Left ventricle myocardium inferior (tissue), 1 donor: ENCODE measurements at regions not wholly inside any gene's neighbourhood (a gene's known extent, or its start where the extent isn't known, plus 50 kb on each side); places are given as distances from the start of the nearest gene placed in this dataset.

Experiments used
- DNase-seq: peaks from one replicate; pipeline ENCODE4 v3.0.0-alpha.2; 2020
- H3K27ac ChIP-seq: fragments of 200-600 bp; replicated peaks from 2 replicates; pipeline ENCODE4 v1.8.0; 2021
- H3K27me3 ChIP-seq: fragments of 200-600 bp; 2 replicates; pipeline ENCODE4 v1.8.0; 2021; ENCODE audit warnings: low read depth
- H3K36me3 ChIP-seq: fragments of 200-600 bp; 2 replicates; pipeline ENCODE4 v1.8.0; 2021
- H3K4me1 ChIP-seq: fragments of 200-600 bp; 2 replicates; pipeline ENCODE4 v1.8.0; 2021
- H3K4me3 ChIP-seq: fragments of 200-600 bp; 2 replicates; pipeline ENCODE4 v1.8.0; 2021; ENCODE audit warnings: mild to moderate bottlenecking, moderate library complexity
- H3K9me3 ChIP-seq: fragments of 200-600 bp; replicated peaks from 2 replicates; pipeline ENCODE4 v1.8.0; 2021
- CTCF ChIP-seq: fragments of 200-600 bp; IDR thresholded peaks from 2 replicates; pipeline ENCODE4 v1.8.0; 2021; ENCODE audit warnings: antibody characterized with exemption, mild to moderate bottlenecking, borderline replicate concordance
- intact Hi-C: fragments of 100-400 bp; cut with micrococcal nuclease; formaldehyde crosslinking; loops from one replicate; pipeline ENCODE4 v1.11.0; 2022
- donor health status: DM: no; HTN: yes; CAD: no; lungs with severe emphysema.

DNA sequence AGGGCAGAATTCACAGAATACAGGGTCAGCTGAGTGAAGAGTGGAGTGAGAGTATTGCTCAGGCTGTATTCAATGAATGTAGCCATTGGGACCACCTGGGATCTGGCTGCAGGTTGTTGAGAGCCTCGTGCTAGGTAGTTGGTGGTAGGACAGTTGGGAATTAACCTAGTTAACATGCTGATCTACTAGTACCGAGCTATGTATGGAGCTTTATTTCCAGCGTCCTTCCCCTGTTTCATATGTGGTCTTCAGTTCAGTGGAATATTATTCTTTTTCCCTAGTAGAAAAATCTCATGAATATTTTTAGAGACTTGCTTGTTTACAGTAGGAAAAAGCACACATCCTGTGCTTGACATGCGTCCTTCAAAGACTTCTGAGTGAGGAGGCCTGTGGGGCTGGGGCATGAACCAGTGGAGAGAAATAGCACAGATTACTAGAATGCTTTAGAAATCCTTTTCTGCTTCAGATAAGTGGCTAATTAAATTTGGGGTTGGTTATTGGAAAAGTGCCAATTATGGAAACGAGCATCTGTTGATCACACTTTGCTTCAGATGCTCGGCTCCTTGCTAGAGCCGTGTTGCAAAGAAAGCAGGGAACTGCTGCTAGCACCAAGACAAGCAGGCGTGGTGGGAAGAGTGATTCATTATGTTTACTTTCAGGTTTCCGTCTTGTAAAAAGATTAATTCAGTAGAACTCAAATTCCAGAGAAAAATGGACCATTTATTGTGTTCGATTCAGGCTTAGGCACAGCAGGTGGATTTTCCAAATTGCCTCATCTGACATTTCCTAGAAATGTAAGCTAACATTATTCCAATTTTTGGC is 53.6 kb downstream of the ARF6 start:
- intact Hi-C loops: no loop called here

DNA sequence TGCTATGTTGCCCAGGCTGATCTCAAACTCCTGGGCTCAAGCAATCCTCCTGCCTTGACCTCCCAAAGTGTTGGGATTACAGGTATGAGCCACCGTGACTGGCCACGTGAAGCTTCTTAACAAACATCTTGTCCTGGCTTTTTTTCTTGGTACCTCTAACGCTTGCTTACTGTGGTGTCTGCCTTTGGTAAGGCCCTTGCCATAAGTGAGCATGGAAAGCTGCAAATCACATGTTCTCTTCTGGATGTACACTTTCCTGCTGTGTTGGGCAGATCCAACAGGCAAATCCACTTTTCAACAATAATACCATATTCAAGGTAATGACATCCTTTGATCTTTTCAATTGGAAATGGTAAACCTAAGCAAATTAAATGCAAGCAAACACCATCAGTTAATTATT is 54.6 kb downstream of the ARF6 start:
- peaks cover 22% of the 10 kb centered on the region for H3K4me1 ChIP-seq
- no peaks in the 10 kb centered on the region for H3K9me3 ChIP-seq
- H3K27ac ChIP-seq: peak overlapping the region; percentile 71
- intact Hi-C loops: no loop called here
- H3K27me3 ChIP-seq: no peaks in the 10 kb centered on the region
- H3K4me3 ChIP-seq: no peak overlapping the region
- TF ChIP-seq CTCF: no peak
- no peak for DNase-seq
- no peaks in the 10 kb centered on the region for H3K36me3 ChIP-seq

More for the DNA sequence above, 53.6 kb downstream of the ARF6 start:
- Histone ChIP-seq H3K27me3 (no peaks in the 10 kb centered on the region), H3K4me3 (no peak overlapping the region), H3K36me3 (no peaks in the 10 kb centered on the region), H3K9me3 (no peaks in the 10 kb centered on the region), H3K27ac (peak overlapping the region; percentile 71), H3K4me1 (peaks cover 22% of the 10 kb centered on the region)
- no peak for TF ChIP-seq CTCF
- no peak for DNase-seq

GRCh38 chr14:49950275-49951228 is 57.7 kb downstream of the ARF6 start:
- Histone ChIP-seq H3K4me3 (no peak overlapping the region), H3K27me3 (no peaks in the 10 kb centered on the region), H3K27ac (no peak overlapping the region), H3K36me3 (no peaks in the 10 kb centered on the region), H3K4me1 (peaks cover 20% of the 10 kb centered on the region), H3K9me3 (no peaks in the 10 kb centered on the region)
- TF ChIP-seq CTCF: no peak
- DNase-seq: no peak
- intact Hi-C loops: no loop called here

GRCh38 chr14:49951229-49951607 is 58.3 kb downstream of the ARF6 start:
- Histone ChIP-seq H3K27me3 (no peaks in the 10 kb centered on the region), H3K9me3 (no peaks in the 10 kb centered on the region), H3K4me1 (peaks cover 13% of the 10 kb centered on the region), H3K36me3 (no peaks in the 10 kb centered on the region), H3K27ac (no peak overlapping the region), H3K4me3 (no peak overlapping the region)
- DNase-seq: no peak
- intact Hi-C loops: no loop called here
- TF ChIP-seq CTCF: no peak

DNA sequence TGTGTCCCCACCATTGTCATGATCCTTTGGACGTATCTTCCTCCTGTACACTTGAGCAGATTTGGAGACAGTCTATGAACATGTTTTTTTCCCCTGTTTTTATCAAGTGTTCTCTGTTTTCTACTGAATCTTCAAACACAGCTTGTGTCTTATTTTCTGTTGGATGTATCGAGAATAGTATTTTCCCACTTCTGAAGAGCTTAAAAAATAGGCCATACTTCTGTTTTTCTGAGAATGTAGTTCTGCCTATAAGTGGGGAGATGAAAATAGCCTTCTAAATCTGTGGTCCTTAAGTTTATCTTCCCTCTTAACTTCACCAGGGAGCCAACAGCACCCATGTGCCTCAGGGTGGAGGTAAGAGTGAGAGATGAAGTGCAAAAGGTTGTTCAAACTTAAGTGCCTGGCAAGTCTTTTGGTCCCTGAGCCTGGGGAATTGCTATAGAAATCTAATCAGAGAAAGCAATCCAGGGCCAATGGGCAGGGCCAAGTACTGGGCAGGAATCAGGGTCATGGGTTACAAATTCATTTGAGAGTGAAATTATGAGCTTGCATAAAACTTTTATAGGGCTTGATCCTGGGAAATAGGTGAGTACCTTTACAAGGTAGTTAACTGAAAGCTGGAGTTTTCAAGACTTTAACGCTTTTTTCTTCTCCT is 58.9 kb downstream of the ARF6 start:
- no peaks in the 10 kb centered on the region for H3K9me3 ChIP-seq
- intact Hi-C loops: no loop called here
- no peak overlapping the region for H3K27ac ChIP-seq
- H3K36me3 ChIP-seq: no peaks in the 10 kb centered on the region
- H3K27me3 ChIP-seq: no peaks in the 10 kb centered on the region
- no peak overlapping the region for H3K4me3 ChIP-seq
- no peak for TF ChIP-seq CTCF
- peaks cover 7% of the 10 kb centered on the region for H3K4me1 ChIP-seq
- no peak for DNase-seq
